ENCODE measurements at regions not wholly inside any gene's neighbourhood (a gene's known extent, or its start where the extent isn't known, plus 50 kb on each side); places are given as distances from the start of the nearest gene placed in this dataset.

DNA sequence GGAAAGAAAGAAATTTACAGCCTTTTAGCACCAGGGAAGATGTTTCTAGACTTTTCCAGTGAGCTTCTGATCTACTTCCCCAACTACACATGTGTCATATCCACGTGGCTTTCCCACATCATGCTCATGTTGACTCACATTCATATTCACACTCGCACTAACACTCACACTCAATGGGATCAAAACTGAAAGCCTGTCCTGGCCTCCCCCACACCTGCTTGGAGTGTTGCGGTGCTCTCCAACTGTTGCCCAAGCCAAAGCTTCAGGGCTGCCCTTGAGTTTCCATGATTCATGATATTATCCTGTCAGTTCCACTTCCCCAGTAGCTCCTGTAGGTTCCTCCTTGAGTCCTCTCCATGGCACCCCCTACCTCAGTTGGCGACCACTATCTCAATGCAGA lies 444.4 kb downstream of the GATA3 start:
- Histone ChIP-seq H3K4me1 (no peaks in the 10 kb centered on the region), H3K27me3 (no peaks in the 10 kb centered on the region), H3K9me3 (no peaks in the 10 kb centered on the region), H3K36me3 (no peaks in the 10 kb centered on the region), H3K4me3 (ENCODE audit: low read depth, low read length) (no peak overlapping the region)
- no peak for DNase-seq
- TF ChIP-seq, protein P1, sequence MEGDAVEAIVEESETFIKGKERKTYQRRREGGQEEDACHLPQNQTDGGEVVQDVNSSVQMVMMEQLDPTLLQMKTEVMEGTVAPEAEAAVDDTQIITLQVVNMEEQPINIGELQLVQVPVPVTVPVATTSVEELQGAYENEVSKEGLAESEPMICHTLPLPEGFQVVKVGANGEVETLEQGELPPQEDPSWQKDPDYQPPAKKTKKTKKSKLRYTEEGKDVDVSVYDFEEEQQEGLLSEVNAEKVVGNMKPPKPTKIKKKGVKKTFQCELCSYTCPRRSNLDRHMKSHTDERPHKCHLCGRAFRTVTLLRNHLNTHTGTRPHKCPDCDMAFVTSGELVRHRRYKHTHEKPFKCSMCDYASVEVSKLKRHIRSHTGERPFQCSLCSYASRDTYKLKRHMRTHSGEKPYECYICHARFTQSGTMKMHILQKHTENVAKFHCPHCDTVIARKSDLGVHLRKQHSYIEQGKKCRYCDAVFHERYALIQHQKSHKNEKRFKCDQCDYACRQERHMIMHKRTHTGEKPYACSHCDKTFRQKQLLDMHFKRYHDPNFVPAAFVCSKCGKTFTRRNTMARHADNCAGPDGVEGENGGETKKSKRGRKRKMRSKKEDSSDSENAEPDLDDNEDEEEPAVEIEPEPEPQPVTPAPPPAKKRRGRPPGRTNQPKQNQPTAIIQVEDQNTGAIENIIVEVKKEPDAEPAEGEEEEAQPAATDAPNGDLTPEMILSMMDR (IDR thresholded peaks at IDR 0.05; ENCODE audit: low read depth, low read length), result no peak

DNA sequence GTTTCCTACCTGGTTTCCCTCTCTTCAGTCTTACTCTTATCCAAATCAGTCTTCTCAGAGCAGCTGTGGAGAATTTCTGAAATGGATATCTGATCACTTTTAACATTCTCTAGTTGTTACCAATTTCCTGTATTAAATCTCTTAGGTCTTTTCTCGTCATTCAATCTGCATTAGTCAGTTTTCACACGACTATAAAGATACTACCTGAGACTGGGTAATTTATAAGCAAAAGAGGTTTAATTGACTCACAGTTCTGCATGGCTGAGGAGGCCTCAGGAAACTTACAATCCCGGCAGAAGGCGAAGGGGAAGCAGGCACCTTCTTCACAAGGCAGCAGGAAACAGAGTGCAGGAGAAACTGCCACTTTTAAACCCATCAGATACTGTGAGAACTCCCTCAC lies 444.8 kb downstream of the GATA3 start:
- TF ChIP-seq, protein P1 (IDR thresholded peaks at IDR 0.05; ENCODE audit: low read depth, low read length), result no peak
- no peak overlapping the region for H3K4me3 ChIP-seq (ENCODE audit: low read depth, low read length)
- H3K4me1 ChIP-seq, result peaks cover 4% of the 10 kb centered on the region
- no peaks in the 10 kb centered on the region for H3K9me3 ChIP-seq
- H3K36me3 ChIP-seq, result no peaks in the 10 kb centered on the region
- no peaks in the 10 kb centered on the region for H3K27me3 ChIP-seq
- no peak for DNase-seq

DNA sequence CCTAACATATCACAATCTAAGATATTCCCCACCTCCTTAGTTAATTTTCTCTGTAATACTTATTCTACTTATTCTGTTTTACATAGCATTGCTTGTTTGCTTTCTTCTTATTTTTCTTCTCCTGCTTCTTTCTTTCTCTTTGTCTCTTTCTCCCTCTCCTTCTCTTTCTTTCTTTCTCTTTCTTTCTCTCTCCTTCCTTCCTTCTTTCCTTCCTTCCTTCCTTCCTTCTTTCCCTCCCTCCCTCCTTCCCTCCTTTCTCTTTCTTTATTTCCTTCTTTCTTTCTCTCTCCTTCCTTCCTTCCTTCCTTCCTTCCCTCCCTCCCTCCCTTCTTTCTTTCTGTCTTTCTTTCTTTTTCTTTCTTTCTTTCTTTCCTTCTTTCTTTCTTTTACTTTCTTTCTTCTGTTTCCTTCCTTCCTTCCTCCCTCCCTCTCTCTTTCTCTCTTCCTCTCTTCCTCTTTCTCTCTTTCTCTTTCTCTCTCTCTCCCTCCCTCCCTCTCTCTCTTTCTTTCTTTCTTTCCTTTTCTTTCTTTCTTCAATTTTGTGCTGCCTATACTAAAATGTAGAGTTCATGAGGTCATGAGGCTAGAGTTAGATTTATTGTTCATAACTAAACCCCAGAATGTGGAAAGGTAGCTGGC lies 445.4 kb downstream of the GATA3 start:
- H3K4me1 ChIP-seq, result peaks cover 9% of the 10 kb centered on the region
- TF ChIP-seq, protein P1 (IDR thresholded peaks at IDR 0.05; ENCODE audit: low read depth, low read length), result no peak
- no peaks in the 10 kb centered on the region for H3K36me3 ChIP-seq
- no peaks in the 10 kb centered on the region for H3K27me3 ChIP-seq
- no peak overlapping the region for H3K4me3 ChIP-seq (ENCODE audit: low read depth, low read length)
- H3K9me3 ChIP-seq, result no peaks in the 10 kb centered on the region
- no peak for DNase-seq

DNA sequence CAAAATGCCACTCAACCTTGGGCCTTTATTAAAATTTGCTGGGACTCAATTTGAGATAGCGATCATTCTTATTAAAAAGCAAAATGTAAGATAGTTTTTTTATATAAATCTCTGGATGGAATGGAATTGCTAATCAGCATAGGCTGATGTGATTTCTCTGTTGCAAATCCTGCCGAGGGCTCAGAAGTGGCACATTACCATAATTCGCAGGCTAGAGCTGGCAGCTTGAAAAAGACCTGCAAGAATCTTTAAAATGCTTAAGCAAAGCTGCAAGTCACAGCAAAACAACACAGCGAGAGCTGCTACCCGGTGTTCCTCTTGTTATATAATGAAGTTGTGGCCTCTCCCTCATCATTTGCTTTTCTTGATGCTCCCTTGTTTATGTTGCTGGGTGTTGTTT lies 448.1 kb downstream of the GATA3 start:
- TF ChIP-seq, protein P1 (IDR thresholded peaks at IDR 0.05; ENCODE audit: low read depth, low read length), result no peak
- peaks cover 9% of the 10 kb centered on the region for H3K4me1 ChIP-seq
- H3K4me3 ChIP-seq (ENCODE audit: low read depth, low read length), result no peak overlapping the region
- H3K9me3 ChIP-seq, result no peaks in the 10 kb centered on the region
- DNase-seq, result no peak
- H3K36me3 ChIP-seq, result no peaks in the 10 kb centered on the region
- no peaks in the 10 kb centered on the region for H3K27me3 ChIP-seq

DNA sequence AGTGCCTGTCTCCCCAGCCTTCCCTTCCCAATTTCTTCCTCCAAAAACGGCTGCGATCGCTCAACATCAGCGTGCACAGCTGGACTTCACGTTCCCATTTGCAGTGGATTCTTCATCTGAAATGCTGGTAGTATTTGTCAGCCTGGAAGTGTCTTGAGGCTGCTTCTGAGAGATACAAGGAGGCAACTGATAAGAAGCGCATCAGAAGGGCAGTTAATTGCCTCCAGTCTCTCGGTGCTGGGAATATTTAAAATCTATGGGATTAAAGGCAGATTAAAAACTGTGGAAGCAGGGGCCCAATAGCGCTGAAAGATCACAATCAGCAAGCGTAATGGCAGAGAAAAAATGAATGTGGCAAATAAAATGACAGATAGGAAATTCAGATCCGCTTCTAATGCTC lies 450.0 kb downstream of the GATA3 start:
- H3K4me1 ChIP-seq, result peaks cover 19% of the 10 kb centered on the region
- no peak for DNase-seq
- TF ChIP-seq, protein P1 (IDR thresholded peaks at IDR 0.05; ENCODE audit: low read depth, low read length), result no peak

DNA sequence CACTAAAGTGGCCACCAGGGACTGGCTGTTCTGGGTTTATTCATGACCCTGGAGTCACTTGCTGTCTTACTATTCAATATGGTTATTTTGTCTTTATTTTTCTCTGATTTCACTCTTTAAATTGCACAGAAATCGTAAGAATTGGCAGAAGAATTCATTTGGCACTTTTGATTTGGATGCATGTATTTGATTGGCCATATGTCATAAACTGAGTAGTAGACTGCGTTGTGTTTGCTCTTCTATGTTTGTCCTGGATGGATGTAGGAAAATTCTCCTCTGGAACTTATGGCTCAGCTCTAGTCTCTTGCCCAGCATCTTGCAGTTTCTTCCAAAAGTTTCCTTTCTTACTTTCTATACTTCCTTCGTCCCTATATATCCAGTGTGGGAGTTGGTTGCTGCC lies 452.7 kb downstream of the GATA3 start:
- Histone ChIP-seq H3K9me3 (no peaks in the 10 kb centered on the region), H3K4me1 (peaks cover 19% of the 10 kb centered on the region), H3K4me3 (ENCODE audit: low read depth, low read length) (no peak overlapping the region), H3K36me3 (no peaks in the 10 kb centered on the region), H3K27me3 (no peaks in the 10 kb centered on the region)
- TF ChIP-seq, protein P1 (IDR thresholded peaks at IDR 0.05; ENCODE audit: low read depth, low read length), result no peak
- no peak for DNase-seq

More for the DNA sequence above, 450.0 kb downstream of the GATA3 start:
- Histone ChIP-seq H3K9me3 (no peaks in the 10 kb centered on the region), H3K4me3 (ENCODE audit: low read depth, low read length) (peak overlapping the region; percentile 25; the same call in 1 of the 2 replicates), H3K36me3 (no peaks in the 10 kb centered on the region), H3K27me3 (no peaks in the 10 kb centered on the region)
